K562 (cell line): ENCODE measurements at regions not wholly inside any gene's neighbourhood (a gene's known extent, or its start where the extent isn't known, plus 50 kb on each side); places are given as distances from the start of the nearest gene placed in this dataset.

Experiments used
- ATF3 ChIP-seq, 2 experiments: fragments of 450-650 bp in 1 of 2; sonication (generic) in 1 of 2; formaldehyde crosslinking in 1 of 2; IDR thresholded peaks in 1 of 2; conservative IDR thresholded peaks in 1 of 2; 2 replicates each; pipeline versions ENCODE4 v1.6.1 to v1.8.1; 2016 to 2023; ENCODE audit warnings: mild to moderate bottlenecking in 2 of 2, moderate library complexity in 2 of 2, inconsistent platforms in 1 of 2, missing genetic modification reagents in 1 of 2
- BRCA1 ChIP-seq, 2 experiments: fragments of 450-650 bp in 1 of 2; sonication (generic) in 1 of 2; formaldehyde crosslinking in 1 of 2; IDR thresholded peaks; 2 replicates each; pipeline versions ENCODE4 v1.5.0 to v1.6.1; 2017 to 2020; ENCODE audit warnings: mild to moderate bottlenecking in 1 of 2, missing genetic modification reagents in 1 of 2
- CEBPB ChIP-seq: fragments of 450-650 bp; IDR thresholded peaks from 2 replicates; pipeline ENCODE4 v1.6.1; 2016; ENCODE audit warnings: missing genetic modification characterization, missing compliant biosample characterization
- CXXC5 ChIP-seq: fragments of 250-450 bp; sonication (Bioruptor Pico); IDR thresholded peaks from 2 replicates; pipeline ENCODE4 v1.8.0; 2022; ENCODE audit warnings: inconsistent platforms, mild to moderate bottlenecking, moderate library complexity
- ELK1 ChIP-seq: sonication (generic); formaldehyde crosslinking; IDR thresholded peaks from 2 replicates; pipeline ENCODE4 v1.8.1; 2022; ENCODE audit warnings: missing genetic modification reagents
- ETV1 ChIP-seq: fragments of 450-650 bp; conservative IDR thresholded peaks from 2 replicates; pipeline ENCODE4 v1.6.1; 2016; ENCODE audit warnings: missing genetic modification characterization, control low read depth, low read depth, missing compliant biosample characterization
- MYNN ChIP-seq, 2 experiments: sonication (generic); formaldehyde crosslinking in 1 of 2; IDR thresholded peaks; 2 replicates each; pipeline versions ENCODE4 v1.5.0 to v1.6.1; 2016 to 2020; ENCODE audit warnings: antibody characterized with exemption in 1 of 2, missing genetic modification reagents in 1 of 2
- PKNOX1 ChIP-seq: fragments of 450-650 bp; IDR thresholded peaks from 2 replicates; pipeline ENCODE4 v1.6.1; 2016
- RCOR1 ChIP-seq, 2 experiments: IDR thresholded peaks; 2 replicates each; pipeline ENCODE4 v1.6.1; 2012; ENCODE audit warnings: low read depth in 2 of 2, low read length in 2 of 2, borderline replicate concordance in 1 of 2, improper control_type of control experiment in 1 of 2
- SAFB2 ChIP-seq: fragments of 200-400 bp; formaldehyde crosslinking; IDR thresholded peaks from 2 replicates; pipeline ENCODE4 v1.6.1; 2018; ENCODE audit warnings: borderline replicate concordance, low read length, low read depth, moderate library complexity; ENCODE audit not compliant: severe bottlenecking
- SIX5 ChIP-seq, 2 experiments: IDR thresholded peaks; 2 replicates each; pipeline ENCODE4 v1.6.1; 2011; ENCODE audit warnings: low read length in 2 of 2, borderline replicate concordance in 1 of 2, low read depth in 1 of 2, mild to moderate bottlenecking in 1 of 2, moderate library complexity in 1 of 2; ENCODE audit not compliant: insufficient read depth in 1 of 2
- SREBF1 ChIP-seq: fragments of 150-350 bp; IDR thresholded peaks from 2 replicates; pipeline ENCODE4 v1.6.1; 2014; ENCODE audit warnings: antibody characterized with exemption, low read depth, low read length, borderline replicate concordance
- TCF7L2 ChIP-seq: fragments of 150-350 bp; IDR thresholded peaks from 2 replicates; pipeline ENCODE4 v1.6.1; 2016; ENCODE audit warnings: low read depth, mild to moderate bottlenecking, low read length, moderate library complexity
- TFAM ChIP-seq: fragments of 250-450 bp; sonication (Bioruptor Pico); conservative IDR thresholded peaks from 2 replicates; pipeline ENCODE4 v1.5.0; 2021; ENCODE audit warnings: mild to moderate bottlenecking, moderate library complexity
- XRCC5 ChIP-seq: fragments of 200-400 bp; formaldehyde crosslinking; IDR thresholded peaks from 2 replicates; pipeline ENCODE4 v1.6.1; 2017; ENCODE audit warnings: low read depth, mild to moderate bottlenecking, low read length
- ZBTB34 ChIP-seq: fragments of 250-450 bp; sonication (Bioruptor Pico); IDR thresholded peaks from 2 replicates; pipeline ENCODE4 v1.8.0; 2021; ENCODE audit warnings: mild to moderate bottlenecking, moderate library complexity
- ZHX1 ChIP-seq: fragments of 150-350 bp; conservative IDR thresholded peaks from 2 replicates; pipeline ENCODE4 v1.6.1; 2014; ENCODE audit warnings: low read length
- ZNF644 ChIP-seq: fragments of 200-800 bp; sonication (Bioruptor generic); IDR thresholded peaks from 2 replicates; pipeline ENCODE4 v1.6.1; 2016; ENCODE audit warnings: low read depth, missing genetic modification characterization, missing compliant biosample characterization

- TF ChIP-seq ZHX1 = no peak
- peak; percentile 63 for TF ChIP-seq CXXC5
- no peak for TF ChIP-seq TCF7L2
- no peak for TF ChIP-seq PKNOX1
- TF ChIP-seq SAFB2 = no peak
- no peak for TF ChIP-seq ATF3 (IDR thresholded peaks at IDR 0.05)
- TF ChIP-seq ATF3 (CRISPR knock-in tag; conservative IDR thresholded peaks at IDR 0.05) = no peak
- no peak for TF ChIP-seq ZNF644 (tag)
- TF ChIP-seq ELK1 (CRISPR knock-in tag) = no peak
- TF ChIP-seq CEBPB (tag) = no peak
- no peak for TF ChIP-seq SIX5 (IDR thresholded peaks at IDR 0.05; ENCODE audit: borderline replicate concordance in 1 of 2, insufficient read depth in 1 of 2, low read depth in 1 of 2, low read length in 2 of 2)
- TF ChIP-seq ZBTB34 (CRISPR knock-in tag) = 0 out of 2 replicates have a peak, but pooled peaks have one; percentile 49
- peak; percentile 32; the same call in 1 of the 2 replicates for TF ChIP-seq XRCC5
- no peak for TF ChIP-seq SREBF1
- no peak for TF ChIP-seq TFAM (CRISPR knock-in tag)
- peak; percentile 78; the same call in 1 of the 2 replicates for TF ChIP-seq MYNN (IDR thresholded peaks at IDR 0.05)
- TF ChIP-seq MYNN (CRISPR knock-in tag; IDR thresholded peaks at IDR 0.05) = no peak
- 0 out of 2 replicates have a peak, but pooled peaks have one; percentile 39 for TF ChIP-seq ETV1 (tag)
- peak; percentile 18 to 85; a peak in 2 of 4 replicates for TF ChIP-seq RCOR1 (IDR thresholded peaks at IDR 0.05; ENCODE audit: borderline replicate concordance in 1 of 2, low read depth in 2 of 2, low read length in 2 of 2)
- no peak for TF ChIP-seq BRCA1 (IDR thresholded peaks at IDR 0.05)
- TF ChIP-seq BRCA1 (CRISPR knock-in tag; IDR thresholded peaks at IDR 0.05) = no peak
Observed at GRCh38 chr16:85354686-85355514, 242.6 kb upstream of the CIBAR2 start (continued).
